Ovary (tissue), 3 donors: ENCODE measurements at regions not wholly inside any gene's neighbourhood (a gene's known extent, or its start where the extent isn't known, plus 50 kb on each side); places are given as distances from the start of the nearest gene placed in this dataset.

Experiments used
- CTCF ChIP-seq, 3 donors: fragments of 450-650 bp in 2 of 3; fragments of 200-600 bp in 1 of 3; IDR thresholded peaks; one replicate each; pipeline versions ENCODE4 v1.5.1 to v1.8.0; 2016 to 2022; ENCODE audit warnings: antibody characterized with exemption in 3 of 3, mild to moderate bottlenecking in 1 of 3
- EP300 ChIP-seq: sonication (generic); formaldehyde crosslinking; IDR thresholded peaks from one replicate; pipeline ENCODE4 v1.6.1; 2017; ENCODE audit warnings: antibody characterized with exemption
- POLR2A ChIP-seq: fragments of 450-650 bp; IDR thresholded peaks from one replicate; pipeline ENCODE4 v1.6.1; 2017; ENCODE audit warnings: antibody characterized with exemption, mild to moderate bottlenecking, moderate library complexity
- donor health status: DM: no; HTN: no; CAD: no.

- TF ChIP-seq POLR2A: no peak
- no peak for TF ChIP-seq CTCF (IDR thresholded peaks at IDR 0.05)
- TF ChIP-seq EP300: no peak
Observed at GRCh38 chr13:80931766-80932165, 590.8 kb upstream of the SPRY2 start.
